Tibial nerve (tissue), 4 donors: ENCODE measurements at regions not wholly inside any gene's neighbourhood (a gene's known extent, or its start where the extent isn't known, plus 50 kb on each side); places are given as distances from the start of the nearest gene placed in this dataset.

ENCODE experiments used
- CTCF ChIP-seq, 5 experiments: fragments of 200-600 bp in 3 of 5; fragments of 450-650 bp in 2 of 5; sonication (generic) in 3 of 5; IDR thresholded peaks; one replicate each; pipeline ENCODE4 v1.5.1; 2016 to 2019; ENCODE audit warnings: antibody characterized with exemption in 5 of 5, mild to moderate bottlenecking in 3 of 5, moderate library complexity in 2 of 5
- EP300 ChIP-seq, 2 donors: sonication (generic); formaldehyde crosslinking; IDR thresholded peaks; one replicate each; pipeline ENCODE4 v1.6.1; 2017; ENCODE audit warnings: antibody characterized with exemption in 2 of 2, mild to moderate bottlenecking in 1 of 2
- POLR2A ChIP-seq, 2 donors: fragments of 450-650 bp; IDR thresholded peaks; one replicate each; pipeline ENCODE4 v1.6.1; 2017; ENCODE audit warnings: antibody characterized with exemption in 2 of 2, mild to moderate bottlenecking in 2 of 2, moderate library complexity in 2 of 2

GRCh38 chr1:37299216-37299615, 175.2 kb upstream of the ZC3H12A start:
- no peak for TF ChIP-seq EP300 (IDR thresholded peaks at IDR 0.05)
- TF ChIP-seq POLR2A (IDR thresholded peaks at IDR 0.05), result no peak
- no peak for TF ChIP-seq CTCF (IDR thresholded peaks at IDR 0.05)
